ENCODE measurements at regions not wholly inside any gene's neighbourhood (a gene's known extent, or its start where the extent isn't known, plus 50 kb on each side); places are given as distances from the start of the nearest gene placed in this dataset.
"Not testable (repeated sequence)": the region's sequence is repeated elsewhere in the genome, so short reads cannot be mapped to it uniquely, and the experiment has no call there.

- no peak for DNase-seq
Measured at GRCh38 chr5:12691330-12691729, 787.1 kb upstream of the CTNND2 start.

- no peak for DNase-seq
Measured at GRCh38 chr5:12690361-12690760, 786.1 kb upstream of the CTNND2 start.

- no peak for DNase-seq
Measured at GRCh38 chr5:12683249-12683648, 779.0 kb upstream of the CTNND2 start.

GRCh38 chr5:12679731-12680130 is 775.5 kb upstream of the CTNND2 start:
- DNase-seq: no peak

GRCh38 chr5:12675959-12676358 is 771.7 kb upstream of the CTNND2 start:
- DNase-seq: no peak

- no peak for DNase-seq
Measured at GRCh38 chr5:12672141-12672540, 767.9 kb upstream of the CTNND2 start.

- DNase-seq: no peak
Measured at GRCh38 chr5:12669326-12669725, 765.1 kb upstream of the CTNND2 start.

GRCh38 chr5:12668564-12668963 is 764.3 kb upstream of the CTNND2 start:
- DNase-seq: no peak

- DNase-seq: not testable (repeated sequence)
Measured at GRCh38 chr5:12667818-12668217, 763.6 kb upstream of the CTNND2 start.

- not testable (repeated sequence) for DNase-seq
Measured at GRCh38 chr5:12665772-12666171, 761.5 kb upstream of the CTNND2 start.

- no peak for DNase-seq
Measured at GRCh38 chr5:12662545-12663314, 758.5 kb upstream of the CTNND2 start.

GRCh38 chr5:12661617-12662370 is 757.5 kb upstream of the CTNND2 start:
- DNase-seq: no peak

- not testable (repeated sequence) for DNase-seq
Measured at GRCh38 chr5:12660279-12661107, 756.2 kb upstream of the CTNND2 start.

- DNase-seq: no peak
Measured at GRCh38 chr5:12659686-12660085, 755.4 kb upstream of the CTNND2 start.

- no peak for DNase-seq
Measured at GRCh38 chr5:12658871-12659446, 754.7 kb upstream of the CTNND2 start.

GRCh38 chr5:12657914-12658474 is 753.7 kb upstream of the CTNND2 start:
- not testable (repeated sequence) for DNase-seq

GRCh38 chr5:12655675-12656074 is 751.4 kb upstream of the CTNND2 start:
- DNase-seq: no peak

- DNase-seq: no peak
Measured at GRCh38 chr5:12652201-12652600, 748.0 kb upstream of the CTNND2 start.

- no peak for DNase-seq
Measured at GRCh38 chr5:12648558-12648957, 744.3 kb upstream of the CTNND2 start.

GRCh38 chr5:12647613-12648012 is 743.4 kb upstream of the CTNND2 start:
- no peak for DNase-seq

GRCh38 chr5:12645582-12645981 is 741.3 kb upstream of the CTNND2 start:
- DNase-seq: no peak

GRCh38 chr5:12636209-12636608 is 732.0 kb upstream of the CTNND2 start:
- no peak for DNase-seq

- no peak for DNase-seq
Measured at GRCh38 chr5:12626556-12626955, 722.3 kb upstream of the CTNND2 start.
